Astrocyte (in vitro differentiated cells and primary cell): ENCODE measurements at regions not wholly inside any gene's neighbourhood (a gene's known extent, or its start where the extent isn't known, plus 50 kb on each side); places are given as distances from the start of the nearest gene placed in this dataset.

ENCODE experiments used
- DNase-seq: peaks from one replicate; pipeline ENCODE4 v3.0.0-alpha.2; 2010; ENCODE audit warnings: low read depth
- FAIRE-seq: peaks from 2 replicates; lab custom pipeline; 2011; peaks lifted over from hg19 to GRCh38; lab: Jason Lieb, UNC
- H2AFZ ChIP-seq: 2 replicates; pipeline ENCODE4 v1.6.0; 2012; ENCODE audit warnings: low read depth, low read length, inconsistent platforms
- H3K27ac ChIP-seq: 2 replicates; pipeline ENCODE4 v1.5.1; 2011; ENCODE audit warnings: low read depth, low read length, inconsistent platforms
- H3K27me3 ChIP-seq: 2 replicates; pipeline ENCODE4 v1.6.0; 2011; ENCODE audit warnings: low read length, inconsistent platforms; ENCODE audit not compliant: insufficient read depth
- H3K36me3 ChIP-seq: 2 replicates; pipeline ENCODE4 v1.5.1; 2011; ENCODE audit warnings: low read length, inconsistent platforms; ENCODE audit not compliant: insufficient read depth
- H3K4me1 ChIP-seq: 2 replicates; pipeline ENCODE4 v1.5.1; 2011; ENCODE audit warnings: low read length, inconsistent platforms; ENCODE audit not compliant: insufficient read depth
- H3K4me2 ChIP-seq: 2 replicates; pipeline ENCODE4 v1.6.0; 2012; ENCODE audit warnings: low read length, inconsistent platforms
- H3K4me3 ChIP-seq: 2 replicates; pipeline ENCODE4 v1.5.1; 2011; ENCODE audit warnings: low read depth, mild to moderate bottlenecking, low read length, inconsistent platforms; ENCODE audit not compliant: insufficient read depth
- H3K79me2 ChIP-seq: 2 replicates; pipeline ENCODE4 v1.6.0; 2012; ENCODE audit warnings: mild to moderate bottlenecking, low read length, inconsistent platforms; ENCODE audit not compliant: insufficient read depth
- H3K9ac ChIP-seq: 2 replicates; pipeline ENCODE4 v1.6.0; 2012; ENCODE audit warnings: mild to moderate bottlenecking, low read length, inconsistent platforms
- H3K9me3 ChIP-seq: 2 replicates; pipeline ENCODE4 v1.5.1; 2012; ENCODE audit warnings: low read depth, mild to moderate bottlenecking, low read length, inconsistent platforms; ENCODE audit not compliant: insufficient read depth
- H4K20me1 ChIP-seq: 2 replicates; pipeline ENCODE4 v1.6.0; 2012; ENCODE audit warnings: low read length, inconsistent platforms; ENCODE audit not compliant: insufficient read depth
- H3K27ac Mint-ChIP-seq: one replicate; pipeline ENCODE4 v1.8.0; 2021; ENCODE audit warnings: mild to moderate bottlenecking, mixed read lengths; ENCODE audit not compliant: unreplicated experiment
- H3K27me3 Mint-ChIP-seq: one replicate; pipeline ENCODE4 v1.8.0; 2021; ENCODE audit warnings: low read depth, mixed read lengths; ENCODE audit not compliant: unreplicated experiment
- H3K36me3 Mint-ChIP-seq: one replicate; pipeline ENCODE4 v1.8.0; 2021; ENCODE audit warnings: low read depth, mixed read lengths; ENCODE audit not compliant: unreplicated experiment
- H3K4me1 Mint-ChIP-seq: one replicate; pipeline ENCODE4 v1.8.0; 2021; ENCODE audit warnings: low read depth, mixed read lengths; ENCODE audit not compliant: unreplicated experiment
- H3K4me3 Mint-ChIP-seq: one replicate; pipeline ENCODE4 v1.8.0; 2021; ENCODE audit warnings: mild to moderate bottlenecking, moderate library complexity, mixed read lengths; ENCODE audit not compliant: unreplicated experiment
- H3K9me3 Mint-ChIP-seq: one replicate; pipeline ENCODE4 v1.8.0; 2021; ENCODE audit warnings: mild to moderate bottlenecking, mixed read lengths; ENCODE audit not compliant: unreplicated experiment
- CTCF ChIP-seq: IDR thresholded peaks from 2 replicates; pipeline ENCODE4 v1.5.1; 2011; ENCODE audit warnings: low read depth, mild to moderate bottlenecking, inconsistent platforms, low read length, moderate library complexity; ENCODE audit not compliant: insufficient read depth
- EZH2 ChIP-seq: IDR thresholded peaks from 2 replicates; pipeline ENCODE4 v1.6.1; 2012; ENCODE audit warnings: mild to moderate bottlenecking, low read length, inconsistent platforms; ENCODE audit not compliant: insufficient read depth

GRCh38 chr5:73280821-73281746 is 108.1 kb downstream of the TMEM174 start:
- peak; percentile 87 for DNase-seq
- Histone ChIP-seq H4K20me1 (no peaks in the 10 kb centered on the region), H3K79me2 (no peaks in the 10 kb centered on the region), H3K9me3 (no peaks in the 10 kb centered on the region), H3K4me1 (peaks cover 13% of the 10 kb centered on the region), H3K9ac (no peak overlapping the region), H3K27ac (no peak overlapping the region), H2AFZ (peak overlapping the region; percentile 23), H3K4me2 (peak overlapping the region; percentile 67), H3K36me3 (no peaks in the 10 kb centered on the region), H3K4me3 (no peak overlapping the region), H3K27me3 (no peaks in the 10 kb centered on the region)
- peaks cover 63% of the 10 kb centered on the region for H3K27me3 Mint-ChIP-seq
- peaks cover 2% of the 10 kb centered on the region for H3K9me3 Mint-ChIP-seq
- FAIRE-seq = no peak
- H3K27ac Mint-ChIP-seq = no peak overlapping the region
- TF ChIP-seq EZH2 = no peak
- TF ChIP-seq CTCF = no peak
- no peaks in the 10 kb centered on the region for H3K36me3 Mint-ChIP-seq
- H3K4me3 Mint-ChIP-seq = no peak overlapping the region
- H3K4me1 Mint-ChIP-seq = peaks cover 4% of the 10 kb centered on the region

GRCh38 chr5:73280386-73280785 is 107.4 kb downstream of the TMEM174 start:
- Histone ChIP-seq H4K20me1 (no peaks in the 10 kb centered on the region), H3K9ac (no peak overlapping the region), H2AFZ (no peak overlapping the region), H3K36me3 (no peaks in the 10 kb centered on the region), H3K4me1 (peaks cover 13% of the 10 kb centered on the region), H3K27me3 (no peaks in the 10 kb centered on the region), H3K27ac (no peak overlapping the region), H3K79me2 (no peaks in the 10 kb centered on the region), H3K9me3 (no peaks in the 10 kb centered on the region), H3K4me3 (no peak overlapping the region), H3K4me2 (no peak overlapping the region)
- DNase-seq = no peak
- no peak overlapping the region for H3K27ac Mint-ChIP-seq
- TF ChIP-seq EZH2 (no peak), CTCF (no peak)
- peaks cover 2% of the 10 kb centered on the region for H3K9me3 Mint-ChIP-seq
- H3K4me1 Mint-ChIP-seq = peaks cover 4% of the 10 kb centered on the region
- no peak overlapping the region for H3K4me3 Mint-ChIP-seq
- H3K27me3 Mint-ChIP-seq = peaks cover 69% of the 10 kb centered on the region
- H3K36me3 Mint-ChIP-seq = no peaks in the 10 kb centered on the region
- no peak for FAIRE-seq

- H3K4me3 Mint-ChIP-seq = no peak overlapping the region
- H3K4me3 ChIP-seq = no peak overlapping the region
- no peaks in the 10 kb centered on the region for H3K79me2 ChIP-seq
- H4K20me1 ChIP-seq = no peaks in the 10 kb centered on the region
- peaks cover 69% of the 10 kb centered on the region for H3K27me3 Mint-ChIP-seq
- H3K36me3 Mint-ChIP-seq = no peaks in the 10 kb centered on the region
- no peak overlapping the region for H3K9ac ChIP-seq
- no peak for DNase-seq
- no peak overlapping the region for H3K27ac ChIP-seq
- TF ChIP-seq EZH2 = no peak
- TF ChIP-seq CTCF = no peak
- H3K4me1 Mint-ChIP-seq = peaks cover 4% of the 10 kb centered on the region
- H3K27me3 ChIP-seq = no peaks in the 10 kb centered on the region
- H3K9me3 Mint-ChIP-seq = no peaks in the 10 kb centered on the region
- H3K9me3 ChIP-seq = no peaks in the 10 kb centered on the region
- peaks cover 13% of the 10 kb centered on the region for H3K4me1 ChIP-seq
- H3K36me3 ChIP-seq = no peaks in the 10 kb centered on the region
- no peak overlapping the region for H3K27ac Mint-ChIP-seq
- no peak overlapping the region for H3K4me2 ChIP-seq
- no peak overlapping the region for H2AFZ ChIP-seq
- FAIRE-seq = no peak
Measured at GRCh38 chr5:73279805-73280204, 106.8 kb downstream of the TMEM174 start.
